Psoas muscle (tissue), 7 donors: ENCODE measurements at regions not wholly inside any gene's neighbourhood (a gene's known extent, or its start where the extent isn't known, plus 50 kb on each side); places are given as distances from the start of the nearest gene placed in this dataset.

Source experiments
- ATAC-seq, 4 donors: fragments of 200-7000 bp; cut with Tn5 transposase; one replicate each; pipeline ENCODE4 v1.9.1; 2020; ENCODE audit warnings: moderate library complexity in 3 of 4, mild to moderate bottlenecking in 2 of 4
- DNase-seq, 2 donors: peaks; one replicate each; pipeline ENCODE4 v3.0.0-alpha.2; 2020
- H3K27ac ChIP-seq: fragments of 200-600 bp; one replicate; pipeline ENCODE4 v1.8.0; 2022
- H3K27me3 ChIP-seq, 3 donors: fragments of 200-600 bp in 1 of 3; one replicate each; pipeline versions ENCODE4 v1.6.1 to v1.8.0; 2013 to 2022; ENCODE audit warnings: low read length in 2 of 3, mild to moderate bottlenecking in 2 of 3, moderate library complexity in 1 of 3; ENCODE audit not compliant: insufficient read depth in 3 of 3
- H3K36me3 ChIP-seq, 2 donors: fragments of 200-600 bp in 1 of 2; one replicate each; pipeline versions ENCODE4 v1.6.1 to v1.8.0; 2013 to 2022; ENCODE audit warnings: low read depth in 1 of 2, mild to moderate bottlenecking in 1 of 2, moderate library complexity in 1 of 2; ENCODE audit not compliant: insufficient read depth in 1 of 2
- H3K4me1 ChIP-seq: fragments of 200-600 bp; one replicate; pipeline ENCODE4 v1.8.0; 2022
- H3K4me3 ChIP-seq: fragments of 200-600 bp; one replicate; pipeline ENCODE4 v1.8.0; 2022; ENCODE audit warnings: mild to moderate bottlenecking
- H3K9me3 ChIP-seq: fragments of 200-600 bp; one replicate; pipeline ENCODE4 v1.8.0; 2022
- WGBS, 3 donors: extraction: QIAGEN DNeasy Blood & Tissue Kit; methylation state at CpG; one replicate each; pipeline versions ENCODE4 v1.1.6 to v1.1.7; 2013; 5-methylcytosine and 5-hydroxymethylcytosine counted together
- intact Hi-C, 2 donors: fragments of 100-400 bp; cut with DNase I; formaldehyde crosslinking; loops; one replicate each; pipeline versions ENCODE4 v1.11.0 to v1.14.2; 2022
- TF ChIP-seq, protein P1 (sequence below): fragments of 200-600 bp; IDR thresholded peaks from one replicate; pipeline ENCODE4 v1.8.0; 2022; ENCODE audit warnings: antibody characterized with exemption
- donor health status: healthy with polysubstance abuse.
- donor health status: DM: no; HTN: no; CAD: no; lungs with moderate emphysema.
- donor health status: Bipolar disorder and iron deficiency.
- donor health status: healthy.
- donor health status: DM: yes; HTN: yes; CAD: no.
- donor health status: DM: no; HTN: no; CAD: no.
- donor health status: DM: yes; HTN: yes; CAD: no.

DNA sequence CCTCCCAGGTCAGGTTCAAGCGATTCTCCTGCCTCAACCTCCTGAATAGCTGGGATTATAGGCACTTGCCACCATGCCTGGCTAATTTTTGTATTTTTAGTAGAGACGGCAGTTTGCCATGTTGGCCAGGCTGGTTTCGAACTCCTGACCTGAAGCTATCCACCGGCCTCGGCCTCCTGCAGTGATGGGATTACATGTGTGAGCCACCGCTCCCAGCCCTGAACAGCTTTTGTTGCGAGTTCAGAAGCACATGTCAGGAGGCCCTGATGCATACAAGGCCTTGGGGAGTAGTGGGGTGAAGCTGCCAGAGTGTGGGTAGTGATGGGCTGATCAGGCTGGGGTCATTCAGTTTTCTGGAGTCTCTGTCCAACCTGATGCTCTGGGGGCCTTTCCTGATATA lies 117.0 kb upstream of the C11orf87 start:
- TF ChIP-seq, protein P1, sequence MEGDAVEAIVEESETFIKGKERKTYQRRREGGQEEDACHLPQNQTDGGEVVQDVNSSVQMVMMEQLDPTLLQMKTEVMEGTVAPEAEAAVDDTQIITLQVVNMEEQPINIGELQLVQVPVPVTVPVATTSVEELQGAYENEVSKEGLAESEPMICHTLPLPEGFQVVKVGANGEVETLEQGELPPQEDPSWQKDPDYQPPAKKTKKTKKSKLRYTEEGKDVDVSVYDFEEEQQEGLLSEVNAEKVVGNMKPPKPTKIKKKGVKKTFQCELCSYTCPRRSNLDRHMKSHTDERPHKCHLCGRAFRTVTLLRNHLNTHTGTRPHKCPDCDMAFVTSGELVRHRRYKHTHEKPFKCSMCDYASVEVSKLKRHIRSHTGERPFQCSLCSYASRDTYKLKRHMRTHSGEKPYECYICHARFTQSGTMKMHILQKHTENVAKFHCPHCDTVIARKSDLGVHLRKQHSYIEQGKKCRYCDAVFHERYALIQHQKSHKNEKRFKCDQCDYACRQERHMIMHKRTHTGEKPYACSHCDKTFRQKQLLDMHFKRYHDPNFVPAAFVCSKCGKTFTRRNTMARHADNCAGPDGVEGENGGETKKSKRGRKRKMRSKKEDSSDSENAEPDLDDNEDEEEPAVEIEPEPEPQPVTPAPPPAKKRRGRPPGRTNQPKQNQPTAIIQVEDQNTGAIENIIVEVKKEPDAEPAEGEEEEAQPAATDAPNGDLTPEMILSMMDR = no peak
- Histone ChIP-seq H3K36me3 (no peaks in the 10 kb centered on the region), H3K27me3 (no peaks in the 10 kb centered on the region), H3K27ac (no peak overlapping the region), H3K4me1 (peaks cover 13% of the 10 kb centered on the region), H3K9me3 (no peaks in the 10 kb centered on the region), H3K4me3 (no peak overlapping the region)
- no peak for ATAC-seq
- DNase-seq = no peak
- intact Hi-C loops = no loop called here
- 92 to 98% (median 93%) methylated on average over 7 of the region's 7 CpGs for WGBS, 3 donors

DNA sequence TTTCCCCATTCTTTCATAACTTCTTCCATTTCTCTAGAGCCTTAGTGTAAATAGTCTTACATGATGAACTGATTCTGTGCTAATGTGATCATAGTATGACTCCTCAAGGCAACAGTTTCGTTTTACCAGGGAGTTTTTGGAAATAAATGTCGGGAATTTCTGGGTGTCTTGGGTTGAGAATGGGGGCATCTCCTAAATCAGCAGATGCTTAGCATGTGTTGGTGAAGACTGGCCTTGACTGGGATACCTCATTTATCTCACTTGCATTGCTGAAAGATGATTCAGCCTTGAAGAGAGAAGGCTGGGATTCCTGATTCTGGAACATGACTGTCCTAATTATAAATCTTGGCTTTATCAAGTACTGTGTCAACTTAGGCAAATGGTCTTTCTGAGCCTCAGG lies 115.7 kb upstream of the C11orf87 start:
- ATAC-seq = peak in 1 of 4 donors; percentile 45
- intact Hi-C loops = no loop called here

DNA sequence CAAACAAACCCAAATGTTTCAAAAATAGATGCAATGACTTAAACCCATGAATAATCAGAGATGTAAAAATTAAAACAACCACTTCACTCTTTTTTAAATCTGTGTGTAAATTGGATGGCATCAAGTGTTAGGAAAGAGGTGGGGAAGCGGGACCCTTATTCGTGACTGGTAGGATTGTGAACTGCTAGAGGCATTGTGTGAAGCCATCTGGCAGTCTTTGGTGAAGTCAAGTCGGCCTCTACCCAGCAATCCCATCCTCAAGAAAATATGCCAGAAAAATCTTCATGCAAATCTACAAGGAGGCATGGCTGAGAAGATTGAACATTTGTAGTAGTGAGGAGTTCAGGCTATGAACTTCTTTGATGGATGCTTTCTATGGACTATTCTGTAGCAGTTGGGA lies 114.6 kb upstream of the C11orf87 start:
- no peaks in the 10 kb centered on the region for H3K4me1 ChIP-seq
- DNase-seq (no peak), ATAC-seq (no peak)
- no peaks in the 10 kb centered on the region for H3K27me3 ChIP-seq
- H3K9me3 ChIP-seq = no peaks in the 10 kb centered on the region
- no peak overlapping the region for H3K27ac ChIP-seq
- WGBS, 3 donors = 53 to 76% (median 58%) methylated on average over 3 of the region's 3 CpGs
- TF ChIP-seq, protein P1 = no peak
- no peak overlapping the region for H3K4me3 ChIP-seq
- intact Hi-C loops = no loop called here
- H3K36me3 ChIP-seq = no peaks in the 10 kb centered on the region

More for the DNA sequence above, 115.7 kb upstream of the C11orf87 start:
- no peak for DNase-seq
- Histone ChIP-seq H3K36me3 (no peaks in the 10 kb centered on the region), H3K9me3 (no peaks in the 10 kb centered on the region), H3K27me3 (no peaks in the 10 kb centered on the region), H3K4me1 (peaks cover 2% of the 10 kb centered on the region), H3K27ac (no peak overlapping the region), H3K4me3 (no peak overlapping the region)
- TF ChIP-seq, protein P1 = no peak
- 17 to 28% (median 24%) methylated on average over 2 of the region's 2 CpGs for WGBS, 3 donors

DNA sequence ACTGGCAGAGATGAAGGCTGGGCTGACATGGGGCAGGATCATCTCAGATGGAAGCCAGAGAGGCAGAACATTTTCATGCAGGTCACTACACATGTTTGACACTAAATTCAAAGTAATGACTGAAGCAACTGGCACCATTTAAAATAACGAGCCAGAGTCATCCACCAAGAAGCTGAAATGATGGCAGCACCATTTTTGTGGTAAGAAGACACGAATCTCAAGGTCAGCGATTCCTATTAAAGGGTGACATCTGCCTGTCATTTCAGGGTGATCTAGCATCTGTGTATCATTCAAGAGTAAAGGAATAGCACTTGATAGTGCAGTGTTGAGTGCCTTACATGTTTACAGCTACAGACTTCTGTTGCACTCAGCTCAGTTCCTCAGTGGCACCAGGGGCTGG lies 113.4 kb upstream of the C11orf87 start:
- no peak for ATAC-seq
- WGBS, 3 donors = 45 to 61% (median 49%) methylated on average over 3 of the region's 3 CpGs
- Histone ChIP-seq H3K4me1 (no peaks in the 10 kb centered on the region), H3K27me3 (no peaks in the 10 kb centered on the region), H3K9me3 (no peaks in the 10 kb centered on the region), H3K36me3 (no peaks in the 10 kb centered on the region), H3K27ac (no peak overlapping the region), H3K4me3 (no peak overlapping the region)
- DNase-seq = no peak
- TF ChIP-seq, protein P1 = no peak
- intact Hi-C loops = no loop called here

DNA sequence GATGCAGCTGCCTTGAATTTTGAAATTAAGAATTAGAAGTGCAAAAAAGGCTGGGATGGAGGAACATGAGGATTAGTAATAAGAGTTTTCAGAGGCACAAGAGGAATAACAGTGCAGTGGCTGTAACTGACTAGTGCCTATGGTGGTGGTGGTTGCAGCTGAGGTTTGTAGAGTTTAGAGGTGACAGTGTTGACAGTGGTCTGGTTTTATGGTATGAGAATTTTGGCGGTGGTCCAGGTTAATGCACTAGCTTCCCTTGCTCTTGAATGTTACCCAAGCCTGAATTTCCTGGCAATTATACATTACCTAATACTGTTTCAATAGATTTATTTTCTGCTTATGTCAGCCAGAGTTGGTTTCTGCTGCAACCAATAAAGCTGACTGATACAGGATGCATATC lies 112.8 kb upstream of the C11orf87 start:
- TF ChIP-seq, protein P1 = no peak
- H3K27ac ChIP-seq = no peak overlapping the region
- no peaks in the 10 kb centered on the region for H3K36me3 ChIP-seq
- no peak for ATAC-seq
- no peak for DNase-seq
- no peaks in the 10 kb centered on the region for H3K9me3 ChIP-seq
- H3K4me1 ChIP-seq = no peaks in the 10 kb centered on the region
- 20 to 27% (median 22%) methylated on average over 1 of the region's 1 CpG for WGBS, 3 donors
- no peak overlapping the region for H3K4me3 ChIP-seq
- intact Hi-C loops = no loop called here
- no peaks in the 10 kb centered on the region for H3K27me3 ChIP-seq
